ENCODE measurements at regions not wholly inside any gene's neighbourhood (a gene's known extent, or its start where the extent isn't known, plus 50 kb on each side); places are given as distances from the start of the nearest gene placed in this dataset.
A peak's percentile ranks its signal among the peaks of the same experiment; 100 is the strongest.

DNA sequence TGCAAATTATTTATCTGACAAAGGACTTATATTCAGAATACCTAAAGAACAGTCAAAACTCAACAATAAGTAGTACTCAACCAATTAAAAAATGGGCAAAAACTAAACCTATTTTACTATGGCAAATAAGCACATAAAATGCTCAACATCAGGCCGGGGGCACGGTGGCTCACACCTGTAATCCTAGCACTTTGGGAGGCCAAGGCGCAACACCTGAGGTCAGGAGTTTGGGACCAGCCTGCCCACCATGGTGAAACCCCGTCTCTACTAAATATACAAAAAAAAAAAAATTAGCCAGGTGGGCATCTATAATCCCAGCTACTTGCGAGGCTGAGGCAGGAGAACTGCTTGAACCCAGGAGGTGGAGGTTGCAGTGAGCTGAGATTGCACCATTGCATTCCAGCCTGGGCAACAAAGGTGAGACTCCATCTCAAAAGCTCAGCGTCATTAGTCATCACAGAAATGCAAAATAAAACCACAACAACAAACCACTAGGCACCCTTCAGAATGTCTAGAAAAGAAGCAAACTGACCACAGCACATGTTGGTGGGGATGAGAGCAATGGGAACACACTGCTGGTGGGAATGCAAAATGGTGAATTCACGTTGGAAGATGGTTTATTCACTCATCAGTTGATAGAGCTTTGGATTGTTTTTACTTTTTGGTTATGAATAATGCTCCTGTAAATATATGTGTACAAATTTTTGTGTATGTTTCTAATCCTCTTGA lies 180.6 kb upstream of the SOX1 start:
- intact Hi-C loops (cut with DNase I) = no loop called here
- no peak for DNase-seq

DNA sequence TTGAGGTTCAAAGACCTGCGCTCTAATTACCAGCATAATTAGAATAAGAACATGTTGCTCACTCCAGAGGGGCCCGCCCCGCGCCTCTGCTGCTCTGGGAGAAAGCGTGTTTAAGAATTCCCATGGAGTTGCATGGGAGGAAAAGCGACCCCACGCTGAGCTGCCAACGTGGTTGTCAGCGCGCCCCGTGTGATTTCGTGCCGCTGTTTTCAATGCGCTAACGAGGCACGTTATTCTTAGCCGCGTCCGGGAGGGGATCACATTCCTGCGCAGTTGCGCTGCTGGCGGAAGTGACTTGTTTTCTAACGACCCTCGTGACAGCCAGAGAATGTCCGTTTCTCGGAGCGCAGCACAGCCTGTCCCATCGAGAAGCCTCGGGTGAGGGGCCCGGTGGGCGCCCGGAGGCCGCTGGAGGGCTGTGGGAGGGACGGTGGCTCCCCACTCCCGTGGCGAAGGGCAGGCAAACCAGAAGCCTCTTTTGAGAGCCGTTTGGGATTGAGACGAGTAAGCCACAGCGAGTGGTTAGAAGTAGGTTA lies 173.8 kb upstream of the SOX1 start:
- intact Hi-C loops (cut with DNase I) = no loop called here
- DNase-seq = peak in 5 of 10 donors; percentile 38 to 90 (median 52)

DNA sequence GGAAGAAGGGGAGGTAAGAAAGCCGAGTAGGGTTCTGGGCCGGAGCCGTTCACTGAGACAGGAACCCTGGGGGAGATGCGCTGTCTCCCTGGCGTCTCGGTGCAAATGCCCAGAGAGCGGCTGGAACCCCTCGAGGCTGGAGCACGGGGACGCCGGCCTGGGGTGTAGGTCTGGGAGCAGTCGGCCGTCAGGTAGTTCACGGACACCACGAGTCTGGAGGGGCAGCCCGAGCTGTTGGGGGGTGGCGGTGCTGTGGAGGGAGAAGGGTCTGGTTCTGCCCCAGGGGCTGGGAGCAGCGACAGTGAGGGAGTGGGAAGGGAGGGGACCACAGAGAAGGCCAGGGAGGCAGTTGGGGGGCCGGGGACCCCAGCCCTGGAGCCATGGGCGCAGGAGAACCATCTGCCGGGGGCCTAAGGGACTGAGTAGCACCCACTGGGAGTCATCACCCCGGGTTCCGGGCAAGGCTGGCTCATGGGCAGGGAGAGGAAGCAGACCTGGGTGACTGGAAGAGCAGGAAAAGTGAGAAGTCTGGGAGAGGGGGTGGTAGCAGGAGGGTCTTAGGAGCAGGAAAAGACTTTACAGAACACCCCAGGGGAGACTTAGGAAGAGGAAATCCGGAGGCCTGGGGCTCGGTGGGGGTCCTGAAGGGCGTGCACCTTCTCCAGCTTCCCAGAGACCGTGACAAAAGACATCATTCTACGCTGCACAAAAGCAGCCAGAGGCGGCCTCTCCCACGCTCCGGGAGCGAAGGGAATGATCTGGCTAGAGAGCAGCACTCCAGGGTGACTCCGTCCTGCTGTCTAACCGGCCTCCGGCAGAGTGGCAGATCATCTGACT lies 173.1 kb upstream of the SOX1 start:
- intact Hi-C loops (cut with DNase I) = no loop called here
- DNase-seq = peak in 1 of 10 donors; percentile 77

DNA sequence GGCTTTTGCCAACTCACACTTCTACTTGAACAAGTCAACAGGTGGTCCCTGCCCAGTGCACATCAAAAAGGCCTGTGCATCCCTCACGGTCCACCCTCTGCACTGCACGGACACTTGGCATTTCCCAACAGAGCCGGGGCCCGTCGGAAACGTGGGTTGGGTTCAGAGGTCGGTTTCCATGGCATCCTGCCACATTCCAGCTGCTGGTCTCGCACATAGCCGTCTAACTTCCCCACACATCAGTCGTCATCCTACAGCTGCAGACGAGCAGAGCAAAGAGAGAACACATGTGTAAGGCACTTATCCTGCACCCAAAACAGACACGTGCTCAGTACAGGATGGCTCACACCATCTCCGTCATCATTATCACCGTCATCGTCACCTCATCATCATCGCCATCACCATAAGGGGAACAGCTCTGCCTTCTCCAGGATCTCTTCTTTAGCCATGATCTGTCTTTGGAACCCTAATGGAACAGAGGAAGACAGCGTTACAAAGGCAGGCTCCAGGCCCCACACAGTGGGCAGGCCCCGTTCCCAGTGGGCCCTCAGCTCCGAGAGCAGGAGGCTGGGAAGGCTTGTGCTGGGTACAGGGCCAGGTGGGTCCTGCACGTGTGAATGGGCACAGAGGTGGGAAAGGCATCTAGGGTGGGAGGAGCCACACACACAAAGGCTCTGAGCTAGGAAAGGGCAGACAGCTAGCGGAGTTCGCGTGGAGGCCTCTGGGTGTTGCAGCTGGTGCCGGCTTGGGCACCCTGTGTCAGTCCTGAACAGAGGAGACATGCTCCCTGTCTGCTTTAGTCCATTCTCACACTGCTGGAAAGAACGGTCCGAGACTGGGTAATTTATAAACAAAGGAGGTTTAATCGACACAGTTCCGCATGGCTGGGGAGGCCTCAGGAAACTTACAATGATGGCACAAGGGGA lies 170.8 kb upstream of the SOX1 start:
- peak in 2 of 10 donors; percentile 39 to 50 for DNase-seq
- intact Hi-C loops (cut with DNase I) = no loop called here

DNA sequence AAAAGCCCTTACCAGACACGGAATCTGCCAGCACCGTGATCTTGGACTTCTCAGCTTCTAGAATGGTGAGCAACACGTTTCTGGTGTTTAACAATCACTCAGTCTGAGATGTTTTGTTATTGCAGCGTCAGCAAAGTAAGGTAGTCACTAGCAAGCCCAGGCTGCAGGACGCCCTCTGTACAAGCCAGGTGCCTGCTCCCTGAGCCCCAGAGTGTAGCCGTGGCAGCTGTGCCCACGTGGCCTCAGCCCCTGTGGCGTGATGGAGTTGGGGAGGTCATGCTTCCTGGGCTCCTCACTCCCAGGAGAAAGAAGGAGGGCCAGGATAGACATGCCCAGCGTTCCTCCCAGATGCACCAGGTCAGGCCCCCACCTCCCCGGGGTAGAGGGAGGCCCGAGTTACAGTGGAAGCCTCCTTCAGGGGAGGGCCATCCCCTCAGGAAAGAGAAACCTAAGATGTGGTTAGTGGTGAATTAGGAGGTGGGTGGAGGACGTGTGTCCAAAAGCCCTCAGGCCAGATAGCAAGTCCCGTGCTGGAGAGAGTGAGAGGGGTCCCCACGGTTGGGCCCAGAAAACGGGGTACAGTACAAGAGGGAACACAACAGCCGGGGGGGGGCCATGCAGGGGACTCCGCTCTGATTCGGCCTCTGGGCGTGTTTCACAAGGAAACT lies 169.6 kb upstream of the SOX1 start:
- peak in 1 of 10 donors; percentile 58 for DNase-seq
- intact Hi-C loops (cut with DNase I) = no loop called here

DNA sequence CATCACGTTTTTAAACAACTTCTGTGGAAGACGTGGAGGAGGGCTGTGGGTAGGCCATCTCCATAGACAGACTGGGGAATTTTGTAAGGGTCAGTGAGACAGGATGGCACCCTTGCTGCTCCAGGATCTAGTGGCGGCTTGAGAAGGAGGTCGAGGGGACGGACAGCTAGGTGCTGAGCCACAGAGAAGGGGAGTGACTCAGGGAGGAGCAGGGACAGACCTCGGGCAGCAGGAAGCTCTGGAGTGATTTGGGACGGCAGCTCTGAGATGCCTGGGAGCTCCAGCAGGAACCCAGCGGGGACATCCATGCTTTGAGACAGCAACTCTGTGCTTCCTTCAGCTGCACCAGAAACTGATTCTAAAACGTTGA lies 169.1 kb upstream of the SOX1 start:
- DNase-seq = peak in 1 of 10 donors; percentile 11
- intact Hi-C loops (cut with DNase I) = no loop called here

DNA sequence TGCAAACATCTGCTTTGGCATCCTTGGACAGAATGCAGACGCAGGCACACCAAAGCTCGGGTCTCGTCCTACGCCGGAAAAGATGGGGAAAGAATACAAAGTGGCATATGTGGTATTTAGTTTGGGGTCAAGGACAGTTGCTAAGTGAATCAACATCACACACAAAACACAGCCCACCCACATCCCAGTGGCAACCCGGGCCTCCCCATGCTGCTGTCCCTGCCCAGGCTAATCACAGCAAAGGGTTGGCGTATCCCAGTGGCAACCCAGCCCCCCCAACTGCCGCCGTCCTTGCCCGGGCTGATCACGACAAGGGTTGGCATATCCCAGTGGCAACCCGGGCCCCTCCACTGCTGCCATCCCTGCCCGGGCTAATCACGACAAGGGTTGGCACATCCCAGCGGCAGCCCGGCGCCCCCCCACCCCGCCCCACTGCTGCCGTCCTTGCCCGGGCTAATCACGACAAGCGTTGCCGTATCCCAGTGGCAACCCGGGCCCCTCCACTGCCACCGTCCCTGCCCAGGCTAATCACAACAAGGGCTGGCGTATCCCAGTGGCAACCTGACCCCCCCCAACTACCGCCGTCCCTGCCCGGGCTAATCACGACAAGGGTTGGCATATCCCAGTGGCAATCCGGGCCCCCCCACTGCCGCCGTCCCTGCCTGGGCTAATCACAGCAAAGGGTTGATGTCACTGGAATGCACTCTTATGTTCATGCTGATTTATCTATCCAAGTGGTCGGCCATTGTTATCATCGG lies 167.8 kb upstream of the SOX1 start:
- intact Hi-C loops (cut with DNase I) = no loop called here
- peak in 1 of 10 donors; percentile 77 for DNase-seq

DNA sequence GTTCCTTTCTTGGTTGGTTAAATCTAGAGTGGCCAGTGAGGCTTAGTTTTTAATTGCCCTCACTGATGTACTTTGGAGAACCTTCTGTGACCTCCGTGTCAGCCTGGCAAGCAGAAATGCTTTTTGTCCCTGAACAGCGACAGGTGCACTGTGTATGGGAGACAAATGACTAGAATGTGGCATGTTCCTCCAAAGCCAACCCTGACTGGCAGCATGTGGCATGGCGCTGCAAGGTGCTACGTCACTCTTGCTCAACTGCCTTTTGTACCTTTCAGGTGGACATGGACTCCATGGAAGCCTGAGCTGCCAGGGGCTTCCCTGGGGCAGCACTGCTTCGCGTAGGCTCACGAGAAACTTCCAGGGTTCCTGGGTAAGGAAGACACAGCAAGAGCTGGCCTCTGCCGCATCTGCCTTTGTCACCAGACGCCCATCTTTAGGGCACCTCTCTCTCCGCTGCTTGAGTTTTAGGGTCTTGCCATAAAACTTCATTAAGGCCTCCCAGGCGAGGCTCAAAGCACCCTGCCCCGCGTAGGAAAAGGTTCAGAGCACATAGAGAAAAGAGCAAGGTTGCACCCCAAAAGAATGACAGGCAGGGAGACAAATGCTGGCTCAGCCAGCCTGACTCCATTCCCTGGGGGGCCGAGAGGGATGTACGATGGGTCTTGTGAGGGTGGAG lies 167.1 kb upstream of the SOX1 start:
- no peak for DNase-seq
- intact Hi-C loops (cut with DNase I) = no loop called here

DNA sequence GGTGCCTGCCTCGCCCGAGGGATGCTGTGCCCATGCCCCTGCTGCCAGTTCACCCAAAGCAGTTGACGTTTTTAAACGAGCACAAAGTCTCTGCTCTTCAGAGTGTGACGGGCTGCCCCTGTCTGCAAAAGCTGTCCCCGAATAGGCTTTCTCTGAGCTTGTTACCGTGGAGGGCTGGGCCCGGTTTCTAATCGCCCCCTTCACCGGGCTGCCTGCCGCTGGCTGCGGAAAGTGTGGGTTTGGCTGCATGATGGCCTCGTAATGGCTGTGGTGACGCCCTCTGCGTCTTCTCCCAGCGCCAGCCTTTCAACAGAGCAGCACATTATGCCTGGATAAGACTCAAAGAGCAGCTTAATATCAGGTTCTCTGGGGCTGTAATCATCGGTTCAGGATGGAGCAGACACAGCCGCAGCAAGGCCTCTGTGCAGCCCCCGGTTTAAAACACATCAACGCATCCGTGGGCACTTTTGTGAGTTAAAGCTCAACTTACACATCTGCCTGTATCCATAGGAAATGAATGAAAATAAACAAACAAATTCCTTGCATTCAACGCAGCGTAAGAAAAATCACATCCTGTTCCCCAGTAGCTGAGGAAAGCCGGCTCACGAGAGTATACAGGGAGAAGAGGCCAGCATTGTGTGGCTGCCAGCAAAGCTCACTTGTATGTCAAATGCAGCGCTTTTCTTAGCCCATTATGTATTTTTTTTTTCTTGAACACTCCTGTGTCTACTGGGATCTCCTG lies 166.4 kb upstream of the SOX1 start:
- intact Hi-C loops (cut with DNase I) = no loop called here
- no peak for DNase-seq

DNA sequence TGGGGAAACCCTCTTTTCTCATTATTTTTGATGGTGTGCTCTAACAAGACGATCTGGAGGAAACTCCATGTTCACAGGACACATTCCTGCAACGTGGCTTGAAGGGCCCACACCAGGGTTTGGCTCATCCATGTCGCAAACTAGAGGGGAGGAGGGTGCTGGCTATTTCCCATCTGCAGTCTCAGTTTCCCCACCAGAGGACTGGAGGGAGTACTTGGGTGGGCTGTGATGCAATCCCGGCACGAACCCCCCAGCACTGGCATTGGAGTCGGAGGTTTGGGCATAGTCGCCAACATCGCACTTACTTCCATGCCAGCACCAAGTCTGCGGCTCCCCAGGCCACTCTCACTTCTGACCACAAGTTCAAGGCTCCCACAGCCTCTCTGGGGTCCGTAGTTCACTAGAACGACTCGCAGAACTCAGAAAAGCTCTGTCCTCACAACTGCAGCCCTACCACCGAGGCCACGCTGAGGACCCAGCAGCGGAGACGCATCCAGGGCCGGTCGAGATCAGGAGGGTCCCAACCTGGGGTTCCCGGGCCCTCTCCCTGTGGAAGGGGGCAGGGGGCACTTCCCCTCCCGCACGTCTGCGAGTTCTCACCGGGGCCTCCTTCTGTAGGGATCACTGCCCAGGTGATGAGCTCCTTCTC lies 165.6 kb upstream of the SOX1 start:
- no peak for DNase-seq
- intact Hi-C loops (cut with DNase I) = no loop called here

DNA sequence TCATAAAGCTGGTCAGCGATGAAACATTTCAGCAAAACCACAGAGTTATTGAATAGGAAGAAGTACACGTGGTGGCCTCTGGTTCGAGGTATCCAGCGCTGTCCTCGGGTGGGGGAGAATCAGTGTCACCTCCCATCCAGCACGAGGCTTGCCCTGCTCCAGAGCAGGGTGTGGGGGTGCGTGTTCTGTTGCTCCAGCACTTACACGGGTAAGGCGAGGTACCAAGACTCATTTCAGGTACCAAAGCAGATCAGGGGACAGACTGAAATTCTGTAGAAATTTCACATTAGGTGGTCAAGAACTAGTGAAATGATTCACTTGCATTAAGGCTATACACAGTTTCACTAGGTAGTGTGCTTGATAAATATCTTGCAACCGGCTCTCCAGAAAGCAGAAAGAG lies 164.2 kb upstream of the SOX1 start:
- peak in 1 of 10 donors; percentile 43 for DNase-seq
- intact Hi-C loops (cut with DNase I) = no loop called here

DNA sequence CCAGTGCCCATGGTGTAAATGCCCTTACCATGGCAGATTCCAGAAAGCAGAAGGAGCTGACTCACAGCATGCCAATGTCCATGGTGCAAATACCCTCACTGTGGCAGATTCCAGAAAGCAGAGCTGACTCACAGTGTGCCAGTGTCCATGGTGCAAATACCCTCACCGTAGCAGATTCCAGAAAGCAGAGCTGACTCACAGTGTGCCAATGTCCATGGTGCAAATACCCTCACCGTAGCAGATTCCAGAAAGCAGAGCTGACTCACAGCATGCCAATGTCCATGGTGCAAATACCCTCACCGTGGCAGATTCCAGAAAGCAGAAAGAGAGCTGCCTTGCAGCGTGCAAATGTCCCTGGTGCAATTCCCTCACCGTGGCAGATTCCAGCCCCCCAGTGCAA lies 163.8 kb upstream of the SOX1 start:
- DNase-seq = no peak
- intact Hi-C loops (cut with DNase I) = no loop called here

DNA sequence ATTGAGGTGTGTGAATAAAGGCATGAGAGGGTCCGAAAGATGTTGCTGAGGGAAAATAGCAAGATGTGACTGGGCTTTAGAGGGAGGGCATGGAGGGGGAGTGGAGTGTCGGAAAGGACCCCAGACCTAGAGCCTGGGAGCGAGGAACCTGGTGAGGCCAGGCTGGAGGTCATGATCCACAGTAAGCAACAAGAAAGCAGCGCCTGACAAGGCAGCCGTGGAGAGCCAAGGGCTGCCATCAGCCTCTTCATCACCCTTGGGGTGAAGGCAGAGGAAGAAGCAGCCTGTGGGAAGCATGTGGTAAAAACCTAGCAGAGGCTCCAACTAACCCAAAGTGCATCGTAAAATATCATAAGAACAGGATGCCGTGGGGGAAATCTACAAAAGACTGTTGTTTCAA lies 162.8 kb upstream of the SOX1 start:
- peak in 2 of 10 donors; percentile 22 to 55 for DNase-seq
- intact Hi-C loops (cut with DNase I) = no loop called here

DNA sequence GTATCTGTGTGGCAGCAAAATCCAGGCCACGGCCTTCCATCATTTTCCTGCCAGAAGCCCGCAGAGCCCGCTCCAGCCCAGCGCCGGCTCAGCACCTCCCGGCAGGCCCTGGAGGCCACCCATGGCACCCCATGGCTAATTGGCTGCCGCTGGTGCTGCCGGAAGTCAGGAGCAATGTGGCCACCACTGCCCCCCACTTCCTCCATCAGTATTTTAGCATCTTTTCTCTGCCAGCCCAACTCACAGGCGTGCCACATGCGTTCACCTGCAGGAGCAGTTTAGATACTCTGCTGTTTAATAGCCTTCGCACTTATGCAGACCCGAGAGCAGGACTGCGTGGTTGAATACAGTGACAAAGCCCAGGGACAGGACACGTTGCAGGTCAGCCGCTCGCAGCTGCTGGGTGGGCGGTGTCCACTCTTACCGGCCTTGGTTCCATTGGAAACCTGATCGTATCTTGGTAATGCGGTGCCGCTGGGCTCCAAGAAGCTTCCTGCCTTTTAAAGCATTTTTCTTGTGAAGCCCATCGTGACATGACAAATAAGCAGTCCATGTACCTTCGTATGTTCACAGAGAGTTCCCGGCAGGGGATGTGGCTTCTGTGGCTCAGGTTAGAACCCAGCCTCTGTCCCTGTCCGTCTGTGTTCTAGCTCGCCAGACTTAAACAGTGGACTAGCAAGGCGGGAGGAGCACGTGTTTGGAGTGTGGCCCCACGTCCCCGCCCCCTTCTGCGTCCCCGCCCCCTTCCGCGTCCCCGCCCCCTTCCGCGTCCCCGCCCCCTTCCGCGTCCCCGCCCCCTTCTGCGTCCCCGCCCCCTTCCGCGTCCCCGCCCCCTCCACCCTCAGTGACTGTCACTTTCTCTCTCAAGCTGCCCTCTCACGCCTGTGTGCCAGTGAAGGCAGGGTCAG lies 162.0 kb upstream of the SOX1 start:
- intact Hi-C loops (cut with DNase I) = no loop called here
- peak in 3 of 10 donors; percentile 42 to 70 (median 52) for DNase-seq

DNA sequence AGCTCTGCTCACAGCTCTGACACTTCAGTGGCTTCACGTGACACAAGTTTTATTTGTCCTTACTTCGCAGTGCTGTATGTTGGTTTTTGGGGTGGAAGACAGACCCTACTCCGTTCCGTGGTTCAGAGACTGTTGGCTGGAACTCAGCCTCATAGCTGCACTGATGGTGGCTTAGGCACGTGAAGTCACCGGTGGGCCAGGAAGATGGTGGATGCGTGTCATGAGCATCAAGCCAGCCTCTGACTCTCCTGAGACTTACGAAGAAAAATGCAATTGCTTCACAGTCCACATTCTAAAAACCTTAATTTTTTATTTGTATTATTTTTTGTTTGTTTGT lies 161.4 kb upstream of the SOX1 start:
- intact Hi-C loops (cut with DNase I) = no loop called here

DNA sequence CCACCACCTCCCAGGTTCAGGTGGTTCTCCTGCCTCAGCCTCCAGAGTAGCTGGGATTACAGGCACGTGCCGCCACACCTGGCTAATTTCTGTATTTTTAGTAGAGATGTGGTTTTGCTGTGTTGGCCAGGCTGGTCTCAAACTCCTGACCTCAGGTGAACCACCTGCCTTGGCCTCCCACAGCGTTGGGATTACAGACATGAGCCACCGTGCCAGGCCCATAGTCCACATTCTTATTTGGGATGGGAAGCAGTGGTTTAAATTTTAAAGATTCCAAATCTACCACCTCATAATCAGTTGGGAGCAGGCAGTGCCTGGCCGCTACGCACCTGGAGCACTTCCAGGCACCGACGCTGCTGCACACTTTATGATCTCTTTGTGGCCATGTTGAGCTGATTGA lies 160.6 kb upstream of the SOX1 start:
- peak in 3 of 10 donors; percentile 28 to 40 (median 40) for DNase-seq
- intact Hi-C loops (cut with DNase I) = no loop called here

More for the DNA sequence above, 161.4 kb upstream of the SOX1 start:
- DNase-seq = peak in 2 of 10 donors; percentile 30 to 60
